ENCODE measurements at regions not wholly inside any gene's neighbourhood (a gene's known extent, or its start where the extent isn't known, plus 50 kb on each side); places are given as distances from the start of the nearest gene placed in this dataset.

DNA sequence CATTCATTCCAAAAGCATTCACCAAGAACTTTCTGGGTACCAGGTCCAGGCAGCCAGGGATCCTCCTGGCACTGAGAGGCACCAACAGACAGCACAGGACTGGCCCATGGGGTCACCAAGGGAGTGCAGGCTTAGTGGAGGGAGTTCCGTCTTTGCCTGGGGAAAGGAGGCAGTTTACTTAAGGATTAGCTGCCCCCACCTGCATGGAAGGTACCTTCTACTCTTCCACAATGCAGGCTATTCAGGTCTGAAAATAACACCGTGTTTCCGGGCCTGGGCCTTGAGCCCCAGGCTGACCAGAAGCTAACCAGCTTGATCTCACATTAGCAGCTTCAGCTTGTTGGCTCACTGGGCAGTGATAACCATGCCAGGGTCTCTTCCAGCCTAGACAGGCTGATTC, 199.4 kb downstream of the FOXA2 start:
- peaks cover 48% of the 10 kb centered on the region for H3K27me3 ChIP-seq (ENCODE audit: insufficient read depth, low read depth, severe bottlenecking)
- H3K4me3 ChIP-seq (ENCODE audit: low read depth, low read length) = no peak overlapping the region
- DNase-seq = no peak
- no peaks in the 10 kb centered on the region for H3K36me3 ChIP-seq
- no peak overlapping the region for H3K27ac ChIP-seq
- TF ChIP-seq CTCF (IDR thresholded peaks at IDR 0.05; ENCODE audit: low read depth, low read length) = no peak
- H3K9me3 ChIP-seq (ENCODE audit: severe bottlenecking) = no peaks in the 10 kb centered on the region

- H3K9me3 ChIP-seq (ENCODE audit: severe bottlenecking) = no peaks in the 10 kb centered on the region
- no peak for DNase-seq
- TF ChIP-seq CTCF (IDR thresholded peaks at IDR 0.05; ENCODE audit: low read depth, low read length) = no peak
- peaks cover 42% of the 10 kb centered on the region for H3K27me3 ChIP-seq (ENCODE audit: insufficient read depth, low read depth, severe bottlenecking)
- no peaks in the 10 kb centered on the region for H3K36me3 ChIP-seq
- no peak overlapping the region for H3K27ac ChIP-seq
- no peak overlapping the region for H3K4me3 ChIP-seq (ENCODE audit: low read depth, low read length)
These were observed 201.2 kb downstream of the FOXA2 start for GRCh38 chr20:22383156-22383555.

GRCh38 chr20:22382742-22383141, 201.6 kb downstream of the FOXA2 start:
- Histone ChIP-seq H3K4me3 (ENCODE audit: low read depth, low read length) (no peak overlapping the region), H3K36me3 (no peaks in the 10 kb centered on the region), H3K27me3 (ENCODE audit: insufficient read depth, low read depth, severe bottlenecking) (peaks cover 40% of the 10 kb centered on the region), H3K9me3 (ENCODE audit: severe bottlenecking) (no peaks in the 10 kb centered on the region), H3K27ac (no peak overlapping the region)
- no peak for DNase-seq
- no peak for TF ChIP-seq CTCF (IDR thresholded peaks at IDR 0.05; ENCODE audit: low read depth, low read length)

GRCh38 chr20:22381812-22382416, 202.5 kb downstream of the FOXA2 start:
- no peak for DNase-seq
- TF ChIP-seq CTCF (IDR thresholded peaks at IDR 0.05; ENCODE audit: low read depth, low read length) = no peak
- Histone ChIP-seq H3K9me3 (ENCODE audit: severe bottlenecking) (no peaks in the 10 kb centered on the region), H3K36me3 (no peaks in the 10 kb centered on the region), H3K4me3 (ENCODE audit: low read depth, low read length) (no peak overlapping the region), H3K27ac (no peak overlapping the region), H3K27me3 (ENCODE audit: insufficient read depth, low read depth, severe bottlenecking) (peaks cover 37% of the 10 kb centered on the region)

- no peak for TF ChIP-seq CTCF (IDR thresholded peaks at IDR 0.05; ENCODE audit: low read depth, low read length)
- no peaks in the 10 kb centered on the region for H3K36me3 ChIP-seq
- H3K4me3 ChIP-seq (ENCODE audit: low read depth, low read length) = no peak overlapping the region
- no peak for DNase-seq
- no peaks in the 10 kb centered on the region for H3K9me3 ChIP-seq (ENCODE audit: severe bottlenecking)
- H3K27ac ChIP-seq = no peak overlapping the region
- peaks cover 51% of the 10 kb centered on the region for H3K27me3 ChIP-seq (ENCODE audit: insufficient read depth, low read depth, severe bottlenecking)
These were observed 204.9 kb downstream of the FOXA2 start for GRCh38 chr20:22379472-22379871.

Measured in WERI-Rb-1 (cell line).